ENCODE measurements at regions not wholly inside any gene's neighbourhood (a gene's known extent, or its start where the extent isn't known, plus 50 kb on each side); places are given as distances from the start of the nearest gene placed in this dataset.

DNA sequence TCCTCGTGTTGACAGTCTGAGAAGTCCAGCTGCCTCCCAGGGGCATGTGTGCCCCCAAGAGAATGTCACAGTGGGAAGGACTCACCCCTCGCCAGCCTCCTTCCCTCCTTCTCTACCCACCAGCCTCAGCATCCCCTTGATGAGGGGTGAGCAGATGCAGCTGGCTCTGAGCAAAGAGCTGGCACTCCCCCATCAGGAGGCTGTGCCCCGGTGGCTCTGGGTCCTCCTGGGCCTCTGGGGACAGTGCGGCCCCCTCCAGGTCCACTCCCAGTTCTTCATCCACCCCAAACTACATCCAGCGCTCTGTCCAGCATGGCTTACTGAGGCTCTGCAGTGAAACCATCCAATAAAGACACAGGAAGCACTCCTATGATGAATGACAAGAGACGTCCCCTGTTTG is 210.4 kb downstream of the BRD1 start:
- Histone ChIP-seq H3K4me1 (ENCODE audit: low read length) (no peaks in the 10 kb centered on the region), H3K9ac (ENCODE audit: low read length) (no peak overlapping the region), H3K4me3 (ENCODE audit: low read length) (no peak overlapping the region), H3K27me3 (replicated peaks; ENCODE audit: insufficient read depth, low read length) (no peaks in the 10 kb centered on the region), H3K79me2 (ENCODE audit: low read length) (peaks cover 55% of the 10 kb centered on the region), H4K20me1 (ENCODE audit: insufficient read depth, low read length) (no peaks in the 10 kb centered on the region), H3K36me3 (replicated peaks; ENCODE audit: insufficient read depth, low read length) (no peaks in the 10 kb centered on the region), H3K4me2 (ENCODE audit: low read depth, low read length) (no peak overlapping the region), H3K9me2 (replicated peaks; ENCODE audit: insufficient read depth, low read length) (no peaks in the 10 kb centered on the region), H3F3A (ENCODE audit: insufficient read depth, low read length) (no peaks in the 10 kb centered on the region), H3K9me3 (replicated peaks; ENCODE audit: insufficient read depth, low read length) (no peaks in the 10 kb centered on the region), H3K27ac (ENCODE audit: low read length) (no peak overlapping the region), H2AFZ (ENCODE audit: low read length) (no peak overlapping the region)
- no peak for DNase-seq
- TF ChIP-seq EZH2phosphoT487 (IDR thresholded peaks at IDR 0.05; ENCODE audit: low read length) (no peak), EZH2 (optimal IDR thresholded peaks at IDR 0.05; ENCODE audit: low read depth, low read length) (no peak)
- TF ChIP-seq, protein P1, sequence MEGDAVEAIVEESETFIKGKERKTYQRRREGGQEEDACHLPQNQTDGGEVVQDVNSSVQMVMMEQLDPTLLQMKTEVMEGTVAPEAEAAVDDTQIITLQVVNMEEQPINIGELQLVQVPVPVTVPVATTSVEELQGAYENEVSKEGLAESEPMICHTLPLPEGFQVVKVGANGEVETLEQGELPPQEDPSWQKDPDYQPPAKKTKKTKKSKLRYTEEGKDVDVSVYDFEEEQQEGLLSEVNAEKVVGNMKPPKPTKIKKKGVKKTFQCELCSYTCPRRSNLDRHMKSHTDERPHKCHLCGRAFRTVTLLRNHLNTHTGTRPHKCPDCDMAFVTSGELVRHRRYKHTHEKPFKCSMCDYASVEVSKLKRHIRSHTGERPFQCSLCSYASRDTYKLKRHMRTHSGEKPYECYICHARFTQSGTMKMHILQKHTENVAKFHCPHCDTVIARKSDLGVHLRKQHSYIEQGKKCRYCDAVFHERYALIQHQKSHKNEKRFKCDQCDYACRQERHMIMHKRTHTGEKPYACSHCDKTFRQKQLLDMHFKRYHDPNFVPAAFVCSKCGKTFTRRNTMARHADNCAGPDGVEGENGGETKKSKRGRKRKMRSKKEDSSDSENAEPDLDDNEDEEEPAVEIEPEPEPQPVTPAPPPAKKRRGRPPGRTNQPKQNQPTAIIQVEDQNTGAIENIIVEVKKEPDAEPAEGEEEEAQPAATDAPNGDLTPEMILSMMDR (IDR thresholded peaks at IDR 0.05; ENCODE audit: low read length), result no peak

DNA sequence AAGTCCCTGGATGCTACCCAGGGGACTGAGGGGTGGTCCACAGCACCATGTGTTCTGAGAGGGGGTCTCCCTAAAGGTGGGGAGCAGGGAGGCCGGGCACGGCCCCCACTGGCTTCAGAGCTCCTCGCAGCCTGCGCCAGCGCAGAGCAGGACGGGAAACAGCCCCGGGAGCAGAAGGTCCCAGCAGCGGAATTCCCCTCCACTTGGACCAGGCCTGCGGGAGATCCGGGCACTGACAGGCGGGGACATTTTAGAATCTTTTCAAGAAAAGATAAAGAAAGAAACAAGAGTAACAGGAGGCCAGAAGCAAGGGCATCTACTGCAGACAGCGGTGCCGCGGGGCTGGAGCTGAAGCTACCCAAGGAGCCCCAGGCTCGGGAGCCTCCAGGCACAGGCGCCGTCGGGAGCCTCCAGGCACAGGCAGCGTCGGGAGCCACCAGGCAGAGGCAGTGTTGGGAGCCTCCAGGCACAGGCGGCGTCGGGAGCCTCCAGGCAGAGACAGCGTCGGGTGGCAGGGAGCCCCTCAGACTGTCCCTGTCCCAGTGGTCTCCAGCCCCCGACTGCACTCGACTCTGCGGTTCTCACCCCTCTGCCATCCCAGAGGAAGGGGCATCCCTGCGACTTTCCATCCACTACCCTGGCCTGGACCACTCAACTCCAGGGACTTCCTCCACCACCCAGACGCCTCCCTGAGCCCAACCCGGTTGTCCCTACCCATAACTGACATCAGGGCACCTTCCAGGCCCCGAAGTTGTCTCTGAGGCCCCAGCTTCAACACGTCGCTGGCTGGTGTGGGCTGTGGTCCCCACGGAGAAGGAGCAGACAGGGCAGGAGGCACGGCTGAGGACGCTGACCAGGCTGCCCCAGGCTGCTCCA is 211.1 kb downstream of the BRD1 start:
- no peak for DNase-seq
- no peak overlapping the region for H2AFZ ChIP-seq (ENCODE audit: low read length)
- H3K9me2 ChIP-seq (replicated peaks; ENCODE audit: insufficient read depth, low read length), result no peaks in the 10 kb centered on the region
- no peaks in the 10 kb centered on the region for H3K36me3 ChIP-seq (replicated peaks; ENCODE audit: insufficient read depth, low read length)
- H4K20me1 ChIP-seq (ENCODE audit: insufficient read depth, low read length), result no peaks in the 10 kb centered on the region
- peaks cover 48% of the 10 kb centered on the region for H3K79me2 ChIP-seq (ENCODE audit: low read length)
- TF ChIP-seq, protein P1 (IDR thresholded peaks at IDR 0.05; ENCODE audit: low read length), result no peak
- TF ChIP-seq EZH2 (optimal IDR thresholded peaks at IDR 0.05; ENCODE audit: low read depth, low read length) (no peak), EZH2phosphoT487 (IDR thresholded peaks at IDR 0.05; ENCODE audit: low read length) (no peak)
- no peak overlapping the region for H3K27ac ChIP-seq (ENCODE audit: low read length)
- H3K4me3 ChIP-seq (ENCODE audit: low read length), result no peak overlapping the region
- no peaks in the 10 kb centered on the region for H3F3A ChIP-seq (ENCODE audit: insufficient read depth, low read length)
- H3K27me3 ChIP-seq (replicated peaks; ENCODE audit: insufficient read depth, low read length), result no peaks in the 10 kb centered on the region
- no peaks in the 10 kb centered on the region for H3K4me1 ChIP-seq (ENCODE audit: low read length)
- no peaks in the 10 kb centered on the region for H3K9me3 ChIP-seq (replicated peaks; ENCODE audit: insufficient read depth, low read length)
- no peak overlapping the region for H3K9ac ChIP-seq (ENCODE audit: low read length)
- no peak overlapping the region for H3K4me2 ChIP-seq (ENCODE audit: low read depth, low read length)

DNA sequence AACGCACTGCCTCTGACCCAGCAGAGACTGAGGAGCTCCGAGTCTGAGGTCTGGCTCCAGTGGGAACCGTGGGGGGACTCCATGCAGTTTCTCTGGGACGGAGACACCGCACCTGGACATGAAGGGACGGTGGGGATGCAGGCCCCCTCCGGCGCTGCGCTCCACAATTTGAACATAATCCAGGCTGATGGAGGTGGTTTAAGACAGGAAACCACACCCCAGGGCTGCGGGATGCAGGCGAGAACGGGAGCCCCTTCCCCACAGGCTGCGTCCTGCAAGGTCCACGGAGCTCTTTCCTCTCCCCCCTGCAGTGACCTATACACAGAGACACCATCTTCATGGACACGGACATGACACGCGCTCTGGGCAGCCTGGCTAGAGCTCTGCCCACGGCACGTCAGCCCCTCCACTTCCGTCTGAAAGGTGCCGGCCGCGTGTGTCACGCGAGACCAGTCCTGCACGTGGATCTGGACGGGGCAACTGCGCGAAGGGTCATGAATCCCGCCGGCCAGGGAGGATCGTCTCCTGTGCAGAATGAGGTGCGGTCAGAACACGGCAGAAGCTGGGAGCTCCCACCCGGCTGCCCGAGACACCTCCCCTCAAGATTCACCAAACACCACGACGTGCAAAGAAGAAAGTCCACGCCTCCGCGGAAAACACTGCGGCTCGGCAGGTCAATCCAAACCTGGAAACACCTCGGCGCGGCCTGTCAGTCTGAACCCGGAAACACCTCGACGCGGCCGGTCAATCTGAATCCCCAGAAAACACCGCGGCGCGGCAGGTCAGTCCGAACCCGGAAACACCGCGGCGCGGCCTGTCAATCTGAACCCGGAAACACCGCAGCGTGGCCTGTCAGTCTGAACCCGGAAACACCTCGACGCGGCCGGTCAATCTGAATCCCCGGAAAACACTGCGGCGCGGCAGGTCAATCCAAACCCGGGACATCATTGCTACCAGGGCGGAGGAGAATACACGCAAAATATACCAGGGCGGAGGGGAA is 212.4 kb downstream of the BRD1 start:
- Histone ChIP-seq H4K20me1 (ENCODE audit: insufficient read depth, low read length) (no peaks in the 10 kb centered on the region), H3K4me2 (ENCODE audit: low read depth, low read length) (no peak overlapping the region), H3F3A (ENCODE audit: insufficient read depth, low read length) (no peaks in the 10 kb centered on the region), H3K36me3 (replicated peaks; ENCODE audit: insufficient read depth, low read length) (no peaks in the 10 kb centered on the region), H2AFZ (ENCODE audit: low read length) (no peak overlapping the region), H3K79me2 (ENCODE audit: low read length) (peaks cover 50% of the 10 kb centered on the region), H3K4me3 (ENCODE audit: low read length) (no peak overlapping the region), H3K27ac (ENCODE audit: low read length) (no peak overlapping the region), H3K27me3 (replicated peaks; ENCODE audit: insufficient read depth, low read length) (no peaks in the 10 kb centered on the region), H3K9me2 (replicated peaks; ENCODE audit: insufficient read depth, low read length) (no peaks in the 10 kb centered on the region), H3K9ac (ENCODE audit: low read length) (no peak overlapping the region), H3K4me1 (ENCODE audit: low read length) (no peaks in the 10 kb centered on the region), H3K9me3 (replicated peaks; ENCODE audit: insufficient read depth, low read length) (no peaks in the 10 kb centered on the region)
- TF ChIP-seq, protein P1 (IDR thresholded peaks at IDR 0.05; ENCODE audit: low read length), result no peak
- no peak for TF ChIP-seq EZH2 (optimal IDR thresholded peaks at IDR 0.05; ENCODE audit: low read depth, low read length)
- no peak for TF ChIP-seq EZH2phosphoT487 (IDR thresholded peaks at IDR 0.05; ENCODE audit: low read length)
- DNase-seq, result no peak

Measured in MM.1S (cell line).